Thoracic aorta (tissue), 2 donors: ENCODE measurements at regions not wholly inside any gene's neighbourhood (a gene's known extent, or its start where the extent isn't known, plus 50 kb on each side); places are given as distances from the start of the nearest gene placed in this dataset.

Source experiments
- ATAC-seq: fragments of 150-250 bp; one replicate; pipeline ENCODE4 v1.8.0; 2017; ENCODE audit warnings: low read depth; ENCODE audit not compliant: insufficient number of reproducible peaks, low FRiP score
- DNase-seq: peaks from one replicate; pipeline ENCODE4 v3.0.0-alpha.2; 2020; ENCODE audit warnings: low spot score
- H3K27ac ChIP-seq, 2 donors: fragments of 200-600 bp; sonication (generic); 1 replicate in 1 of 2; 2 replicates in 1 of 2; pipeline ENCODE4 v1.5.1; 2016; ENCODE audit warnings: mild to moderate bottlenecking in 2 of 2, moderate library complexity in 2 of 2
- H3K27me3 ChIP-seq: fragments of 200-600 bp; sonication (generic); replicated peaks from 2 replicates; pipeline ENCODE4 v1.6.0; 2016; ENCODE audit warnings: mild to moderate bottlenecking; ENCODE audit not compliant: insufficient read depth
- H3K36me3 ChIP-seq: fragments of 200-600 bp; sonication (generic); one replicate; pipeline ENCODE4 v1.5.1; 2016
- H3K4me1 ChIP-seq, 2 donors: fragments of 200-600 bp; sonication (generic); 1 replicate in 1 of 2; 2 replicates in 1 of 2; pipeline versions ENCODE4 v1.5.1 to v1.6.0; 2016; ENCODE audit warnings: low read depth in 2 of 2, mild to moderate bottlenecking in 1 of 2; ENCODE audit not compliant: control insufficient read depth in 1 of 2
- H3K4me3 ChIP-seq: fragments of 200-600 bp; sonication (generic); 2 replicates; pipeline ENCODE4 v1.5.1; 2016; ENCODE audit warnings: mild to moderate bottlenecking
- H3K9me3 ChIP-seq: fragments of 200-600 bp; sonication (generic); 2 replicates; pipeline ENCODE4 v1.5.1; 2016
- CTCF ChIP-seq: fragments of 200-600 bp; sonication (generic); IDR thresholded peaks from one replicate; pipeline ENCODE4 v1.5.1; 2019; ENCODE audit warnings: antibody characterized with exemption

GRCh38 chr11:69400140-69400539, 81.3 kb upstream of the LINC01488 start:
- Histone ChIP-seq H3K4me1 (no peaks in the 10 kb centered on the region), H3K27ac (no peak overlapping the region), H3K4me3 (no peak overlapping the region), H3K9me3 (peaks cover 3% of the 10 kb centered on the region), H3K27me3 (no peaks in the 10 kb centered on the region), H3K36me3 (no peaks in the 10 kb centered on the region)
- TF ChIP-seq CTCF, result no peak
- ATAC-seq, result no peak
- DNase-seq, result no peak

DNA sequence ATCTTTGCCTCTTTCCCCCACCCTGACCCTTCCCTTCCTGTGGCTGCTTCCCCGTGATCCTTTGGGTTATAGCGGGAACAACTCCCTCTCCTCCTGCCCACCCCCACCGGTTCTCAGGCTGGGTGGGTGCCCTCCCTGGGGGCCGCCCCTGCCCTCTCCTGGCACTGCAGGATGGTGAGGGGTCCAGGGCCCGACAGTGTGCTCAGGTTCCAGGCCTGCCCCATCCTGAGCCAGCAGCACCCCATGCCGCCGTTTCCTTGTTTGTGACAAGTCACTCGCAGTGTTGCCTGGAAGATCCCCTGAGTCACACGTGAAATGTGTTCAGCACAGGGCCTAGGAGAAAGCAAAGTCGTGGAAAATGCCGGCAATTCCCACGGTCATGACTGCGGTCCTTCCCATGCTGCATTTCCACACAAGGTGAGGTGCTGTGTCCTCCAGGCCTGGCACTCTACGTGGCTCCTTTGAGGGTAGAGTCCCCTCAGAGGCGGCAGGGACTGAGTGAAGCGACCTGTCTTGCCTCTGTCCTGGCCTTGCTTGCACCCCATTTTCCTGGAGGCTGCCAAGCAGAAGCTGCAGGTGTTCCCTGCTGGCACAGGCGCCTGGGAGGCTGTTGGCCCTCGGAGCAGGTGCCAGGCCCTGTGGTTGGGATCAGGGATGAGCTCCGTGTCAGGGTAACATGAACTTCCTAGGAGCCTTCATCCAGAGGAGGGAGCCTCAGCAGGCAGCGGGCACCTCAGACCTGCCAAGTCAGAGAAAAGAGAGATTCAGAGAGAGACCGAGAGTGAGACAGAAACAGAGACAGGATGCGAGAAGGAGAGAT, 80.5 kb upstream of the LINC01488 start:
- H3K4me3 ChIP-seq, result no peak overlapping the region
- no peaks in the 10 kb centered on the region for H3K36me3 ChIP-seq
- ATAC-seq (no peak), DNase-seq (no peak)
- no peak for TF ChIP-seq CTCF
- H3K27ac ChIP-seq, result no peak overlapping the region
- no peaks in the 10 kb centered on the region for H3K27me3 ChIP-seq
- no peaks in the 10 kb centered on the region for H3K4me1 ChIP-seq
- peaks cover 3% of the 10 kb centered on the region for H3K9me3 ChIP-seq

- no peaks in the 10 kb centered on the region for H3K36me3 ChIP-seq
- ATAC-seq, result no peak
- no peak for TF ChIP-seq CTCF
- peaks cover 3% of the 10 kb centered on the region for H3K9me3 ChIP-seq
- H3K27ac ChIP-seq, result no peak overlapping the region
- DNase-seq, result no peak
- no peak overlapping the region for H3K4me3 ChIP-seq
- no peaks in the 10 kb centered on the region for H3K27me3 ChIP-seq
- H3K4me1 ChIP-seq, result no peaks in the 10 kb centered on the region
Observed at GRCh38 chr11:69401715-69402114, 79.7 kb upstream of the LINC01488 start.

- DNase-seq, result no peak
- Histone ChIP-seq H3K4me1 (no peaks in the 10 kb centered on the region), H3K27ac (no peak overlapping the region), H3K36me3 (no peaks in the 10 kb centered on the region), H3K4me3 (no peak overlapping the region), H3K9me3 (peaks cover 3% of the 10 kb centered on the region), H3K27me3 (no peaks in the 10 kb centered on the region)
- TF ChIP-seq CTCF, result no peak
- ATAC-seq, result no peak
Observed at GRCh38 chr11:69402251-69402887, 79.1 kb upstream of the LINC01488 start.

GRCh38 chr11:69403556-69404215, 77.8 kb upstream of the LINC01488 start:
- Histone ChIP-seq H3K9me3 (peaks cover 3% of the 10 kb centered on the region), H3K27me3 (no peaks in the 10 kb centered on the region), H3K4me1 (no peaks in the 10 kb centered on the region), H3K36me3 (no peaks in the 10 kb centered on the region), H3K4me3 (no peak overlapping the region), H3K27ac (no peak overlapping the region)
- TF ChIP-seq CTCF, result no peak
- DNase-seq (no peak), ATAC-seq (no peak)
